Spleen (tissue), 7 donors: ENCODE measurements at regions not wholly inside any gene's neighbourhood (a gene's known extent, or its start where the extent isn't known, plus 50 kb on each side); places are given as distances from the start of the nearest gene placed in this dataset.

Source experiments
- POLR2A ChIP-seq, 3 donors: fragments of 450-650 bp; IDR thresholded peaks; one replicate each; pipeline ENCODE4 v1.5.1; 2017; ENCODE audit warnings: antibody characterized with exemption in 3 of 3, mild to moderate bottlenecking in 1 of 3
- TF ChIP-seq, protein P1 (sequence below), 11 experiments: fragments of 200-600 bp in 7 of 11; fragments of 450-650 bp in 4 of 11; sonication (generic) in 4 of 11; IDR thresholded peaks in 8 of 11; conservative IDR thresholded peaks in 3 of 11; 1 replicate in 7 of 11; 2 replicates in 4 of 11; pipeline versions ENCODE4 v1.4.0 to v1.8.0; 2016 to 2021; ENCODE audit warnings: antibody characterized with exemption in 11 of 11, inconsistent platforms in 4 of 11, mild to moderate bottlenecking in 1 of 11
- donor health status: DM: no; HTN: no; CAD: no; lungs with moderate emphysema.
- donor health status: DM: no; HTN: no; CAD: no.
- donor health status: DM: no; HTN: no; CAD: no.

- TF ChIP-seq POLR2A (IDR thresholded peaks at IDR 0.05), result no peak
- TF ChIP-seq, protein P1, sequence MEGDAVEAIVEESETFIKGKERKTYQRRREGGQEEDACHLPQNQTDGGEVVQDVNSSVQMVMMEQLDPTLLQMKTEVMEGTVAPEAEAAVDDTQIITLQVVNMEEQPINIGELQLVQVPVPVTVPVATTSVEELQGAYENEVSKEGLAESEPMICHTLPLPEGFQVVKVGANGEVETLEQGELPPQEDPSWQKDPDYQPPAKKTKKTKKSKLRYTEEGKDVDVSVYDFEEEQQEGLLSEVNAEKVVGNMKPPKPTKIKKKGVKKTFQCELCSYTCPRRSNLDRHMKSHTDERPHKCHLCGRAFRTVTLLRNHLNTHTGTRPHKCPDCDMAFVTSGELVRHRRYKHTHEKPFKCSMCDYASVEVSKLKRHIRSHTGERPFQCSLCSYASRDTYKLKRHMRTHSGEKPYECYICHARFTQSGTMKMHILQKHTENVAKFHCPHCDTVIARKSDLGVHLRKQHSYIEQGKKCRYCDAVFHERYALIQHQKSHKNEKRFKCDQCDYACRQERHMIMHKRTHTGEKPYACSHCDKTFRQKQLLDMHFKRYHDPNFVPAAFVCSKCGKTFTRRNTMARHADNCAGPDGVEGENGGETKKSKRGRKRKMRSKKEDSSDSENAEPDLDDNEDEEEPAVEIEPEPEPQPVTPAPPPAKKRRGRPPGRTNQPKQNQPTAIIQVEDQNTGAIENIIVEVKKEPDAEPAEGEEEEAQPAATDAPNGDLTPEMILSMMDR (IDR thresholded peaks at IDR 0.05 in 8 of 11, conservative IDR thresholded peaks at IDR 0.05 in 3 of 11), result no peak
Observed at GRCh38 chrX:80537096-80537495, 116.8 kb downstream of the TENT5D start.
